GM12874 (cell line): ENCODE measurements at regions not wholly inside any gene's neighbourhood (a gene's known extent, or its start where the extent isn't known, plus 50 kb on each side); places are given as distances from the start of the nearest gene placed in this dataset.

Experiments used
- CTCF ChIP-seq: IDR thresholded peaks from 2 replicates; pipeline ENCODE4 v1.5.1; 2011; ENCODE audit warnings: low read depth, mild to moderate bottlenecking, control low read depth, low read length, moderate library complexity; ENCODE audit not compliant: insufficient read depth

GRCh38 chr12:19759227-19759626 lies 319.9 kb downstream of the AEBP2 start:
- no peak for TF ChIP-seq CTCF

GRCh38 chr12:19760611-19761010 lies 321.3 kb downstream of the AEBP2 start:
- no peak for TF ChIP-seq CTCF

GRCh38 chr12:19761463-19761862 lies 322.2 kb downstream of the AEBP2 start:
- TF ChIP-seq CTCF: no peak

GRCh38 chr12:19763488-19763887 lies 324.2 kb downstream of the AEBP2 start:
- TF ChIP-seq CTCF: no peak

GRCh38 chr12:19764408-19764807 lies 325.1 kb downstream of the AEBP2 start:
- no peak for TF ChIP-seq CTCF

- no peak for TF ChIP-seq CTCF
Observed at GRCh38 chr12:19771858-19772257, 332.6 kb downstream of the AEBP2 start.

GRCh38 chr12:19772776-19773175 lies 333.5 kb downstream of the AEBP2 start:
- TF ChIP-seq CTCF: no peak

GRCh38 chr12:19775241-19775640 lies 335.9 kb downstream of the AEBP2 start:
- no peak for TF ChIP-seq CTCF
